Stimulated activated CD8-positive, alpha-beta memory T cell treated with anti-CD3 and anti-CD28 coated beads, Interleukin-4, amount 100 ng/mL, for 4 hours (primary cell): ENCODE measurements at regions not wholly inside any gene's neighbourhood (a gene's known extent, or its start where the extent isn't known, plus 50 kb on each side); places are given as distances from the start of the nearest gene placed in this dataset.
"Not testable (repeated sequence)": the region's sequence is repeated elsewhere in the genome, so short reads cannot be mapped to it uniquely, and the experiment has no call there.

Experiments used
- DNase-seq, 2 donors: peaks; one replicate each; pipeline ENCODE4 v3.0.0-alpha.2; 2020; ENCODE audit warnings: low read depth in 2 of 2, low spot score in 1 of 2

- DNase-seq: not testable (repeated sequence)
Observed at GRCh38 chr16:29221281-29221955, 185.1 kb downstream of the NPIPB11 start.

GRCh38 chr16:29220647-29221191 lies 185.8 kb downstream of the NPIPB11 start:
- not testable (repeated sequence) for DNase-seq

- DNase-seq: not testable (repeated sequence)
Observed at GRCh38 chr16:29219966-29220646, 186.4 kb downstream of the NPIPB11 start.

GRCh38 chr16:29219562-29219961 lies 186.9 kb downstream of the NPIPB11 start:
- not testable (repeated sequence) for DNase-seq

- not testable (repeated sequence) for DNase-seq
Observed at GRCh38 chr16:29218649-29219048, 187.9 kb downstream of the NPIPB11 start.

GRCh38 chr16:29218171-29218570 lies 188.3 kb downstream of the NPIPB11 start:
- not testable (repeated sequence) for DNase-seq

- DNase-seq: not testable (repeated sequence)
Observed at GRCh38 chr16:29217752-29218126, 188.8 kb downstream of the NPIPB11 start.

- DNase-seq: not testable (repeated sequence)
Observed at GRCh38 chr16:29217104-29217751, 189.3 kb downstream of the NPIPB11 start.

- DNase-seq: not testable (repeated sequence)
Observed at GRCh38 chr16:29213770-29214169, 192.7 kb downstream of the NPIPB11 start.

GRCh38 chr16:29213251-29213650 lies 193.3 kb downstream of the NPIPB11 start:
- DNase-seq: not testable (repeated sequence)

- not testable (repeated sequence) for DNase-seq
Observed at GRCh38 chr16:29212084-29213027, 194.2 kb downstream of the NPIPB11 start.

- DNase-seq: not testable (repeated sequence)
Observed at GRCh38 chr16:29211456-29211855, 195.1 kb downstream of the NPIPB11 start.

GRCh38 chr16:29210299-29211150 lies 196.0 kb downstream of the NPIPB11 start:
- DNase-seq: not testable (repeated sequence)

- DNase-seq: not testable (repeated sequence)
Observed at GRCh38 chr16:29206120-29206519, 200.4 kb downstream of the NPIPB11 start.

GRCh38 chr16:29205151-29205550 lies 201.4 kb downstream of the NPIPB11 start:
- DNase-seq: not testable (repeated sequence)

GRCh38 chr16:29204806-29205135 lies 201.7 kb downstream of the NPIPB11 start:
- DNase-seq: no peak

GRCh38 chr16:29203933-29204805 lies 202.3 kb downstream of the NPIPB11 start:
- DNase-seq: not testable (repeated sequence)

- DNase-seq: not testable (repeated sequence)
Observed at GRCh38 chr16:29203046-29203932, 203.2 kb downstream of the NPIPB11 start.
